NT2/D1 (cell line): ENCODE measurements at regions not wholly inside any gene's neighbourhood (a gene's known extent, or its start where the extent isn't known, plus 50 kb on each side); places are given as distances from the start of the nearest gene placed in this dataset.
"Not testable (repeated sequence)": the region's sequence is repeated elsewhere in the genome, so short reads cannot be mapped to it uniquely, and the experiment has no call there.

Source experiments
- DNase-seq: peaks from one replicate; pipeline ENCODE4 v3.0.0-alpha.2; 2011; ENCODE audit warnings: low read depth, low spot score
- H3K27me3 ChIP-seq: 2 replicates; pipeline ENCODE4 v1.6.0; 2011; ENCODE audit warnings: mild to moderate bottlenecking; ENCODE audit not compliant: insufficient read length, insufficient read depth
- H3K36me3 ChIP-seq: 2 replicates; pipeline ENCODE4 v1.6.1; 2011; ENCODE audit warnings: mild to moderate bottlenecking, low read length, mixed read lengths; ENCODE audit not compliant: insufficient read depth, insufficient read length
- H3K4me1 ChIP-seq: 2 replicates; pipeline ENCODE4 v1.5.1; 2011; ENCODE audit not compliant: insufficient read depth, insufficient read length
- H3K4me3 ChIP-seq: 2 replicates; pipeline ENCODE4 v1.5.1; 2011; ENCODE audit warnings: low read depth; ENCODE audit not compliant: insufficient read length
- H3K9ac ChIP-seq: 2 replicates; pipeline ENCODE4 v1.6.0; 2011; ENCODE audit warnings: low read depth; ENCODE audit not compliant: insufficient read length
- H3K9me3 ChIP-seq: 2 replicates; pipeline ENCODE4 v1.5.1; 2011; ENCODE audit warnings: mild to moderate bottlenecking, low read length; ENCODE audit not compliant: insufficient read depth
- SUZ12 ChIP-seq: IDR thresholded peaks from 2 replicates; pipeline ENCODE4 v1.6.1; 2011; ENCODE audit not compliant: insufficient read length, insufficient read depth; ENCODE audit errors: extremely low read depth
- YY1 ChIP-seq: IDR thresholded peaks from 2 replicates; pipeline ENCODE4 v1.6.1; 2011; ENCODE audit not compliant: insufficient read length, insufficient read depth
- ZNF274 ChIP-seq: IDR thresholded peaks from 2 replicates; pipeline ENCODE4 v1.6.1; 2011; ENCODE audit warnings: mild to moderate bottlenecking, low read depth, low read length

- Histone ChIP-seq H3K4me3 (no peak overlapping the region), H3K9ac (no peak overlapping the region), H3K9me3 (no peaks in the 10 kb centered on the region), H3K4me1 (no peaks in the 10 kb centered on the region), H3K27me3 (no peaks in the 10 kb centered on the region), H3K36me3 (no peaks in the 10 kb centered on the region)
- TF ChIP-seq ZNF274 (no peak), SUZ12 (no peak), YY1 (no peak)
- no peak for DNase-seq
Observed at GRCh38 chr3:101970905-101971304, 121.6 kb downstream of the NFKBIZ start.

GRCh38 chr3:101972430-101973162, 123.3 kb downstream of the NFKBIZ start:
- Histone ChIP-seq H3K4me3 (no peak overlapping the region), H3K9me3 (no peaks in the 10 kb centered on the region), H3K4me1 (no peaks in the 10 kb centered on the region), H3K9ac (no peak overlapping the region), H3K27me3 (no peaks in the 10 kb centered on the region), H3K36me3 (no peaks in the 10 kb centered on the region)
- TF ChIP-seq ZNF274 (no peak), SUZ12 (no peak), YY1 (no peak)
- DNase-seq: no peak

- H3K9me3 ChIP-seq: no peaks in the 10 kb centered on the region
- no peak for DNase-seq
- no peak for TF ChIP-seq YY1
- TF ChIP-seq ZNF274: no peak
- TF ChIP-seq SUZ12: no peak
- H3K27me3 ChIP-seq: no peaks in the 10 kb centered on the region
- no peak overlapping the region for H3K4me3 ChIP-seq
- no peaks in the 10 kb centered on the region for H3K4me1 ChIP-seq
- no peak overlapping the region for H3K9ac ChIP-seq
- no peaks in the 10 kb centered on the region for H3K36me3 ChIP-seq
Observed at GRCh38 chr3:101973163-101973505, 123.8 kb downstream of the NFKBIZ start.

GRCh38 chr3:101975415-101975814, 126.1 kb downstream of the NFKBIZ start:
- not testable (repeated sequence) for H3K36me3 ChIP-seq, DNase-seq, H3K9ac ChIP-seq, H3K4me1 ChIP-seq, H3K27me3 ChIP-seq, H3K4me3 ChIP-seq, H3K9me3 ChIP-seq

- no peak for DNase-seq
- Histone ChIP-seq H3K9me3 (no peaks in the 10 kb centered on the region), H3K4me1 (no peaks in the 10 kb centered on the region), H3K9ac (no peak overlapping the region), H3K36me3 (no peaks in the 10 kb centered on the region), H3K27me3 (no peaks in the 10 kb centered on the region), H3K4me3 (no peak overlapping the region)
- no peak for TF ChIP-seq SUZ12
- TF ChIP-seq YY1: no peak
- no peak for TF ChIP-seq ZNF274
Observed at GRCh38 chr3:101976473-101976872, 127.2 kb downstream of the NFKBIZ start.

- H3K36me3 ChIP-seq: no peaks in the 10 kb centered on the region
Observed at GRCh38 chr3:101978348-101978747, 129.0 kb downstream of the NFKBIZ start.

GRCh38 chr3:101979033-101979432, 129.7 kb downstream of the NFKBIZ start:
- Histone ChIP-seq H3K4me3 (no peak overlapping the region), H3K36me3 (no peaks in the 10 kb centered on the region), H3K9ac (no peak overlapping the region), H3K9me3 (no peaks in the 10 kb centered on the region), H3K4me1 (no peaks in the 10 kb centered on the region), H3K27me3 (no peaks in the 10 kb centered on the region)
- no peak for DNase-seq
- no peak for TF ChIP-seq ZNF274
- TF ChIP-seq SUZ12: no peak
- TF ChIP-seq YY1: no peak

More at GRCh38 chr3:101978348-101978747, 129.0 kb downstream of the NFKBIZ start:
- Histone ChIP-seq H3K9ac (no peak overlapping the region), H3K4me1 (no peaks in the 10 kb centered on the region), H3K27me3 (no peaks in the 10 kb centered on the region), H3K9me3 (no peaks in the 10 kb centered on the region), H3K4me3 (no peak overlapping the region)
- TF ChIP-seq SUZ12 (no peak), YY1 (no peak), ZNF274 (no peak)
- no peak for DNase-seq
